ENCODE measurements at regions not wholly inside any gene's neighbourhood (a gene's known extent, or its start where the extent isn't known, plus 50 kb on each side); places are given as distances from the start of the nearest gene placed in this dataset.
A peak's percentile ranks its signal among the peaks of the same experiment; 100 is the strongest.

GRCh38 chr1:38609166-38610025 lies 250.2 kb downstream of the RRAGC start:
- Histone ChIP-seq H3K9ac (ENCODE audit: low read depth, low read length) (no peak overlapping the region), H3K36me3 (ENCODE audit: control insufficient read depth, insufficient read depth, low read length) (no peaks in the 10 kb centered on the region), H3K27me3 (ENCODE audit: control insufficient read depth, insufficient read depth, low read length) (peaks cover 35% of the 10 kb centered on the region), H3K27ac (ENCODE audit: low read depth, low read length) (no peak overlapping the region), H3K4me1 (ENCODE audit: control insufficient read depth, insufficient read depth, low read length) (peaks cover 9% of the 10 kb centered on the region; the same call in 1 of the 2 replicates), H3K9me3 (ENCODE audit: control insufficient read depth, insufficient read depth, low read length) (no peaks in the 10 kb centered on the region), H3K4me3 (ENCODE audit: low read depth, low read length) (no peak overlapping the region)

- H3K4me1 ChIP-seq (ENCODE audit: control insufficient read depth, insufficient read depth, low read length) = peaks cover 9% of the 10 kb centered on the region; the same call in 1 of the 2 replicates
- H3K4me3 ChIP-seq (ENCODE audit: low read depth, low read length) = no peak overlapping the region
- H3K27me3 ChIP-seq (ENCODE audit: control insufficient read depth, insufficient read depth, low read length) = peaks cover 42% of the 10 kb centered on the region
- no peak overlapping the region for H3K27ac ChIP-seq (ENCODE audit: low read depth, low read length)
- H3K9ac ChIP-seq (ENCODE audit: low read depth, low read length) = no peak overlapping the region
- no peaks in the 10 kb centered on the region for H3K36me3 ChIP-seq (ENCODE audit: control insufficient read depth, insufficient read depth, low read length)
- H3K9me3 ChIP-seq (ENCODE audit: control insufficient read depth, insufficient read depth, low read length) = no peaks in the 10 kb centered on the region
Observed at GRCh38 chr1:38608202-38608864, 251.2 kb downstream of the RRAGC start.

- Histone ChIP-seq H3K9me3 (ENCODE audit: control insufficient read depth, insufficient read depth, low read length) (no peaks in the 10 kb centered on the region), H3K27me3 (ENCODE audit: control insufficient read depth, insufficient read depth, low read length) (peaks cover 50% of the 10 kb centered on the region), H3K4me3 (ENCODE audit: low read depth, low read length) (no peak overlapping the region), H3K36me3 (ENCODE audit: control insufficient read depth, insufficient read depth, low read length) (no peaks in the 10 kb centered on the region), H3K4me1 (ENCODE audit: control insufficient read depth, insufficient read depth, low read length) (peaks cover 9% of the 10 kb centered on the region; the same call in 1 of the 2 replicates), H3K27ac (ENCODE audit: low read depth, low read length) (no peak overlapping the region), H3K9ac (ENCODE audit: low read depth, low read length) (no peak overlapping the region)
Observed at GRCh38 chr1:38607526-38607925, 252.0 kb downstream of the RRAGC start.

GRCh38 chr1:38605063-38605462 lies 254.5 kb downstream of the RRAGC start:
- peaks cover 74% of the 10 kb centered on the region for H3K27me3 ChIP-seq (ENCODE audit: control insufficient read depth, insufficient read depth, low read length)
- peaks cover 19% of the 10 kb centered on the region for H3K4me1 ChIP-seq (ENCODE audit: control insufficient read depth, insufficient read depth, low read length)
- H3K4me3 ChIP-seq (ENCODE audit: low read depth, low read length) = no peak overlapping the region
- H3K9me3 ChIP-seq (ENCODE audit: control insufficient read depth, insufficient read depth, low read length) = no peaks in the 10 kb centered on the region
- H3K36me3 ChIP-seq (ENCODE audit: control insufficient read depth, insufficient read depth, low read length) = no peaks in the 10 kb centered on the region
- H3K27ac ChIP-seq (ENCODE audit: low read depth, low read length) = no peak overlapping the region
- H3K9ac ChIP-seq (ENCODE audit: low read depth, low read length) = no peak overlapping the region

- H3K27me3 ChIP-seq (ENCODE audit: control insufficient read depth, insufficient read depth, low read length) = peaks cover 81% of the 10 kb centered on the region
- no peak overlapping the region for H3K4me3 ChIP-seq (ENCODE audit: low read depth, low read length)
Observed at GRCh38 chr1:38603907-38604306, 255.7 kb downstream of the RRAGC start.

GRCh38 chr1:38600905-38601304 lies 258.7 kb downstream of the RRAGC start:
- H3K4me1 ChIP-seq (ENCODE audit: control insufficient read depth, insufficient read depth, low read length) = peaks cover 19% of the 10 kb centered on the region
- no peak overlapping the region for H3K4me3 ChIP-seq (ENCODE audit: low read depth, low read length)
- no peaks in the 10 kb centered on the region for H3K9me3 ChIP-seq (ENCODE audit: control insufficient read depth, insufficient read depth, low read length)
- H3K27ac ChIP-seq (ENCODE audit: low read depth, low read length) = peak overlapping the region; percentile 15
- peaks cover 87% of the 10 kb centered on the region for H3K27me3 ChIP-seq (ENCODE audit: control insufficient read depth, insufficient read depth, low read length)
- H3K9ac ChIP-seq (ENCODE audit: low read depth, low read length) = no peak overlapping the region
- no peaks in the 10 kb centered on the region for H3K36me3 ChIP-seq (ENCODE audit: control insufficient read depth, insufficient read depth, low read length)

More at GRCh38 chr1:38603907-38604306, 255.7 kb downstream of the RRAGC start:
- H3K36me3 ChIP-seq (ENCODE audit: control insufficient read depth, insufficient read depth, low read length) = no peaks in the 10 kb centered on the region
- H3K9ac ChIP-seq (ENCODE audit: low read depth, low read length) = no peak overlapping the region
- no peaks in the 10 kb centered on the region for H3K9me3 ChIP-seq (ENCODE audit: control insufficient read depth, insufficient read depth, low read length)
- peaks cover 28% of the 10 kb centered on the region for H3K4me1 ChIP-seq (ENCODE audit: control insufficient read depth, insufficient read depth, low read length)
- H3K27ac ChIP-seq (ENCODE audit: low read depth, low read length) = no peak overlapping the region

GRCh38 chr1:38600286-38600685 lies 259.3 kb downstream of the RRAGC start:
- no peak overlapping the region for H3K9ac ChIP-seq (ENCODE audit: low read depth, low read length)
- peaks cover 86% of the 10 kb centered on the region for H3K27me3 ChIP-seq (ENCODE audit: control insufficient read depth, insufficient read depth, low read length)
- H3K4me1 ChIP-seq (ENCODE audit: control insufficient read depth, insufficient read depth, low read length) = peaks cover 19% of the 10 kb centered on the region
- H3K27ac ChIP-seq (ENCODE audit: low read depth, low read length) = peak overlapping the region; percentile 52
- H3K4me3 ChIP-seq (ENCODE audit: low read depth, low read length) = no peak overlapping the region; the same call in 1 of the 2 replicates
- H3K36me3 ChIP-seq (ENCODE audit: control insufficient read depth, insufficient read depth, low read length) = no peaks in the 10 kb centered on the region
- H3K9me3 ChIP-seq (ENCODE audit: control insufficient read depth, insufficient read depth, low read length) = no peaks in the 10 kb centered on the region

- no peak overlapping the region for H3K9ac ChIP-seq (ENCODE audit: low read depth, low read length)
- H3K9me3 ChIP-seq (ENCODE audit: control insufficient read depth, insufficient read depth, low read length) = no peaks in the 10 kb centered on the region
- peaks cover 71% of the 10 kb centered on the region for H3K27me3 ChIP-seq (ENCODE audit: control insufficient read depth, insufficient read depth, low read length)
- no peak overlapping the region for H3K4me3 ChIP-seq (ENCODE audit: low read depth, low read length)
- H3K27ac ChIP-seq (ENCODE audit: low read depth, low read length) = no peak overlapping the region
- peaks cover 24% of the 10 kb centered on the region for H3K4me1 ChIP-seq (ENCODE audit: control insufficient read depth, insufficient read depth, low read length)
- no peaks in the 10 kb centered on the region for H3K36me3 ChIP-seq (ENCODE audit: control insufficient read depth, insufficient read depth, low read length)
Observed at GRCh38 chr1:38598118-38598517, 261.5 kb downstream of the RRAGC start.

GRCh38 chr1:38589036-38589435 lies 270.5 kb downstream of the RRAGC start:
- Histone ChIP-seq H3K4me1 (ENCODE audit: control insufficient read depth, insufficient read depth, low read length) (peaks cover 7% of the 10 kb centered on the region), H3K9ac (ENCODE audit: low read depth, low read length) (no peak overlapping the region), H3K27ac (ENCODE audit: low read depth, low read length) (no peak overlapping the region), H3K4me3 (ENCODE audit: low read depth, low read length) (no peak overlapping the region), H3K9me3 (ENCODE audit: control insufficient read depth, insufficient read depth, low read length) (no peaks in the 10 kb centered on the region), H3K36me3 (ENCODE audit: control insufficient read depth, insufficient read depth, low read length) (no peaks in the 10 kb centered on the region), H3K27me3 (ENCODE audit: control insufficient read depth, insufficient read depth, low read length) (no peaks in the 10 kb centered on the region; the same call in 1 of the 2 replicates)

GRCh38 chr1:38587766-38588165 lies 271.8 kb downstream of the RRAGC start:
- Histone ChIP-seq H3K9me3 (ENCODE audit: control insufficient read depth, insufficient read depth, low read length) (no peaks in the 10 kb centered on the region), H3K4me3 (ENCODE audit: low read depth, low read length) (no peak overlapping the region), H3K4me1 (ENCODE audit: control insufficient read depth, insufficient read depth, low read length) (peaks cover 3% of the 10 kb centered on the region; the same call in 1 of the 2 replicates), H3K27me3 (ENCODE audit: control insufficient read depth, insufficient read depth, low read length) (no peaks in the 10 kb centered on the region; the same call in 1 of the 2 replicates), H3K36me3 (ENCODE audit: control insufficient read depth, insufficient read depth, low read length) (no peaks in the 10 kb centered on the region), H3K9ac (ENCODE audit: low read depth, low read length) (no peak overlapping the region), H3K27ac (ENCODE audit: low read depth, low read length) (no peak overlapping the region)

Measured in HUES48 (cell line).